ENCODE measurements at regions not wholly inside any gene's neighbourhood (a gene's known extent, or its start where the extent isn't known, plus 50 kb on each side); places are given as distances from the start of the nearest gene placed in this dataset.

DNA sequence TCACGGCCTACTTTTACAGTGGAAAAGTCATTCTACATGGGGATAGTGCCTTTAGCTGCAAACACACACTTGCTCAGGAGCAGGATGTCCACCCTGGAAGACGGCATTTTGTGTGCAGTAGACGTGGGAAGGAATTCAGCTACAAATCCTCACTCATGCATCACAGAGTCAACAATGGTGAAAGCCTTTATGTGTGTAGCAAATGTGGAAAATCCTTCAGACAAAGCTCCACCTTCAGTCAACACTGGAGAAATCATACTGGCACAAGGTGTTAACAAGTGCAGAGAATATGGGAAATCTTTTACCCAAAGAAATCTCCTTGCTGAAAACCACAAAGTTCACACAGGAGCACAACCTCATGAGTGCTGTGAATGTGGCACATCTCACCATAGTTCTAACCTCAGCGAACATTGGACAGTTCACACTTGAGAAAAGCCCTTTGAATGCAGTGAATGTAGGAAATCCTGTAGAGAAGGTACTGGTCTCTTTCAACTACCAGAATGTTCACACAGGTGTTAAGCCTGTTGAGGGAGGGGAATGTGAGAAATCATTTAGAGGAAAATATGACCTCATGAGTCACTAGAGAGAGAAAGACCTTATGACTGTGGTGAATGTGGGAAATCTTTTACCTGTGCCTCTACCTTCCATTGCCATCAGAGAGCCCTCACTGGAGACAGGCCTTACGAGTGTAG, 101.8 kb downstream of the PTGS2 start:
- no peak for DNase-seq (ENCODE audit: low spot score)
- Mint-ChIP-seq H3K27me3 (ENCODE audit: low read depth) (no peaks in the 10 kb centered on the region; the same call in 1 of the 2 replicates), H3K9me3 (peaks cover 17% of the 10 kb centered on the region), H3K4me3 (no peak overlapping the region), H3K27ac (no peak overlapping the region), H3K4me1 (no peaks in the 10 kb centered on the region), H3K36me3 (peaks cover 11% of the 10 kb centered on the region)
- no peak for ATAC-seq
- ChIA-PET POLR2A (no interaction called here), CTCF (no interaction called here)
- no peak for TF ChIP-seq PRRX2 (CRISPR knock-in tag; IDR thresholded peaks at IDR 0.05)

- Mint-ChIP-seq H3K4me1 (no peaks in the 10 kb centered on the region), H3K9me3 (peaks cover 10% of the 10 kb centered on the region), H3K4me3 (no peak overlapping the region), H3K36me3 (peaks cover 5% of the 10 kb centered on the region), H3K27ac (no peak overlapping the region), H3K27me3 (ENCODE audit: low read depth) (no peaks in the 10 kb centered on the region)
- POLR2A ChIA-PET, result no interaction called here
- CTCF ChIA-PET, result no interaction called here
- TF ChIP-seq JUN (CRISPR knock-in tag; IDR thresholded peaks at IDR 0.05) (no peak), MAX (CRISPR knock-in tag; IDR thresholded peaks at IDR 0.05) (no peak), ZNF317 (CRISPR knock-in tag; IDR thresholded peaks at IDR 0.05; ENCODE audit: borderline replicate concordance, low read depth) (no peak)
- TF ChIP-seq, protein P1, sequence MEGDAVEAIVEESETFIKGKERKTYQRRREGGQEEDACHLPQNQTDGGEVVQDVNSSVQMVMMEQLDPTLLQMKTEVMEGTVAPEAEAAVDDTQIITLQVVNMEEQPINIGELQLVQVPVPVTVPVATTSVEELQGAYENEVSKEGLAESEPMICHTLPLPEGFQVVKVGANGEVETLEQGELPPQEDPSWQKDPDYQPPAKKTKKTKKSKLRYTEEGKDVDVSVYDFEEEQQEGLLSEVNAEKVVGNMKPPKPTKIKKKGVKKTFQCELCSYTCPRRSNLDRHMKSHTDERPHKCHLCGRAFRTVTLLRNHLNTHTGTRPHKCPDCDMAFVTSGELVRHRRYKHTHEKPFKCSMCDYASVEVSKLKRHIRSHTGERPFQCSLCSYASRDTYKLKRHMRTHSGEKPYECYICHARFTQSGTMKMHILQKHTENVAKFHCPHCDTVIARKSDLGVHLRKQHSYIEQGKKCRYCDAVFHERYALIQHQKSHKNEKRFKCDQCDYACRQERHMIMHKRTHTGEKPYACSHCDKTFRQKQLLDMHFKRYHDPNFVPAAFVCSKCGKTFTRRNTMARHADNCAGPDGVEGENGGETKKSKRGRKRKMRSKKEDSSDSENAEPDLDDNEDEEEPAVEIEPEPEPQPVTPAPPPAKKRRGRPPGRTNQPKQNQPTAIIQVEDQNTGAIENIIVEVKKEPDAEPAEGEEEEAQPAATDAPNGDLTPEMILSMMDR (IDR thresholded peaks at IDR 0.05), result no peak
- ATAC-seq, result no peak
- no peak for DNase-seq (ENCODE audit: low spot score)
Measured at GRCh38 chr1:186577633-186578032, 102.6 kb downstream of the PTGS2 start.

DNA sequence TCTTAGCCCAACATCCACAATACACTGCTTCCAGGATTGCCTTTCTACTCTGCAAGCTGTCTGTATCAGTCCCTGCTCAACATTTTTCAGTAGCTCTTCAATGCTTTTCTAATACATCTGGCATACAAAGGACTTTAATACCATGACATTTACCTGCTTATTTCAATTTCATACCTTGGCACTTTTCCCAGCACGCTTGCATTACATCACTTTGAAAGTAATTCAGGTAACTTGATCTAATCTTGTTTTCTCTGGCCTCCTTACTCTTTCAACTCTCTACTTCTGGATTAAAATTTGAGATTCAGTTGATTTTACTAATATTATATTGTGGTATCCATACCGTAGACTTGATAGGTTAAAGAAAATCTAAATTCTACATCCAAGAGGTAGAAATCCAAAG, 103.0 kb downstream of the PTGS2 start:
- H3K27me3 Mint-ChIP-seq (ENCODE audit: low read depth), result no peaks in the 10 kb centered on the region
- TF ChIP-seq, protein P2, sequence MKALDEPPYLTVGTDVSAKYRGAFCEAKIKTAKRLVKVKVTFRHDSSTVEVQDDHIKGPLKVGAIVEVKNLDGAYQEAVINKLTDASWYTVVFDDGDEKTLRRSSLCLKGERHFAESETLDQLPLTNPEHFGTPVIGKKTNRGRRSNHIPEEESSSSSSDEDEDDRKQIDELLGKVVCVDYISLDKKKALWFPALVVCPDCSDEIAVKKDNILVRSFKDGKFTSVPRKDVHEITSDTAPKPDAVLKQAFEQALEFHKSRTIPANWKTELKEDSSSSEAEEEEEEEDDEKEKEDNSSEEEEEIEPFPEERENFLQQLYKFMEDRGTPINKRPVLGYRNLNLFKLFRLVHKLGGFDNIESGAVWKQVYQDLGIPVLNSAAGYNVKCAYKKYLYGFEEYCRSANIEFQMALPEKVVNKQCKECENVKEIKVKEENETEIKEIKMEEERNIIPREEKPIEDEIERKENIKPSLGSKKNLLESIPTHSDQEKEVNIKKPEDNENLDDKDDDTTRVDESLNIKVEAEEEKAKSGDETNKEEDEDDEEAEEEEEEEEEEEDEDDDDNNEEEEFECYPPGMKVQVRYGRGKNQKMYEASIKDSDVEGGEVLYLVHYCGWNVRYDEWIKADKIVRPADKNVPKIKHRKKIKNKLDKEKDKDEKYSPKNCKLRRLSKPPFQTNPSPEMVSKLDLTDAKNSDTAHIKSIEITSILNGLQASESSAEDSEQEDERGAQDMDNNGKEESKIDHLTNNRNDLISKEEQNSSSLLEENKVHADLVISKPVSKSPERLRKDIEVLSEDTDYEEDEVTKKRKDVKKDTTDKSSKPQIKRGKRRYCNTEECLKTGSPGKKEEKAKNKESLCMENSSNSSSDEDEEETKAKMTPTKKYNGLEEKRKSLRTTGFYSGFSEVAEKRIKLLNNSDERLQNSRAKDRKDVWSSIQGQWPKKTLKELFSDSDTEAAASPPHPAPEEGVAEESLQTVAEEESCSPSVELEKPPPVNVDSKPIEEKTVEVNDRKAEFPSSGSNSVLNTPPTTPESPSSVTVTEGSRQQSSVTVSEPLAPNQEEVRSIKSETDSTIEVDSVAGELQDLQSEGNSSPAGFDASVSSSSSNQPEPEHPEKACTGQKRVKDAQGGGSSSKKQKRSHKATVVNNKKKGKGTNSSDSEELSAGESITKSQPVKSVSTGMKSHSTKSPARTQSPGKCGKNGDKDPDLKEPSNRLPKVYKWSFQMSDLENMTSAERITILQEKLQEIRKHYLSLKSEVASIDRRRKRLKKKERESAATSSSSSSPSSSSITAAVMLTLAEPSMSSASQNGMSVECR (CRISPR knock-in tag; IDR thresholded peaks at IDR 0.05; ENCODE audit: borderline replicate concordance), result no peak
- no peaks in the 10 kb centered on the region for H3K4me1 Mint-ChIP-seq
- CTCF ChIA-PET, result no interaction called here
- ATAC-seq (no peak), DNase-seq (ENCODE audit: low spot score) (no peak)
- H3K4me3 Mint-ChIP-seq, result no peak overlapping the region
- no peak overlapping the region for H3K27ac Mint-ChIP-seq
- H3K9me3 Mint-ChIP-seq, result peaks cover 6% of the 10 kb centered on the region
- POLR2A ChIA-PET, result no interaction called here
- H3K36me3 Mint-ChIP-seq, result peaks cover 2% of the 10 kb centered on the region; the same call in 1 of the 2 replicates

DNA sequence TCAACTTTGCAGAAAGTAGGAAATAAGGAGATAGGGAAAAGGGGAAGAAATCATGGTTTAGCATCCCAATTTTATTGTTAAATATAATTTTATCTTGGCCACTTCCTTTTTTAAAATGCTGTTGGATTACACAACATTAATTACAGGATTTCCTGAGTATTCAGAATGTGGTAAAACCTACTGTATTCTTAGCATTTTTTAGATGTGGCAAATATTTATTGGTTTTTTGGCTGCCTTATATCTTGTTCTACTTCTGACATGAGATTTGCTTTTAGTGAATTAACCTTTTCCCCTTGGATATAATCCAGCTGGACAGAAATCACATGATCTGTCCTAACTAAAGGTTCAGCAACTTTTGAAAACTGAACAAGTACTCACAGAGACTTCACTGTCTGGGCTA, 104.9 kb downstream of the PTGS2 start:
- ATAC-seq, result no peak
- TF ChIP-seq ZNF416 (CRISPR knock-in tag; IDR thresholded peaks at IDR 0.05) (no peak), ZNF317 (CRISPR knock-in tag; IDR thresholded peaks at IDR 0.05; ENCODE audit: borderline replicate concordance, low read depth) (no peak), ZNF232 (CRISPR knock-in tag; IDR thresholded peaks at IDR 0.05) (no peak), HMGA2 (CRISPR knock-in tag; IDR thresholded peaks at IDR 0.05) (no peak), NFYB (CRISPR knock-in tag; conservative IDR thresholded peaks at IDR 0.05; ENCODE audit: low read depth) (no peak), ZNF671 (CRISPR knock-in tag; IDR thresholded peaks at IDR 0.05) (no peak), TEAD1 (CRISPR knock-in tag; IDR thresholded peaks at IDR 0.05) (no peak), MAX (CRISPR knock-in tag; IDR thresholded peaks at IDR 0.05) (no peak), ZNF396 (CRISPR knock-in tag; IDR thresholded peaks at IDR 0.05; ENCODE audit: borderline replicate concordance) (no peak), ERG (CRISPR knock-in tag; IDR thresholded peaks at IDR 0.05) (no peak)
- TF ChIP-seq, protein P3, sequence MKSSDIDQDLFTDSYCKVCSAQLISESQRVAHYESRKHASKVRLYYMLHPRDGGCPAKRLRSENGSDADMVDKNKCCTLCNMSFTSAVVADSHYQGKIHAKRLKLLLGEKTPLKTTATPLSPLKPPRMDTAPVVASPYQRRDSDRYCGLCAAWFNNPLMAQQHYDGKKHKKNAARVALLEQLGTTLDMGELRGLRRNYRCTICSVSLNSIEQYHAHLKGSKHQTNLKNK (CRISPR knock-in tag; IDR thresholded peaks at IDR 0.05), result no peak
- TF ChIP-seq, protein P4, sequence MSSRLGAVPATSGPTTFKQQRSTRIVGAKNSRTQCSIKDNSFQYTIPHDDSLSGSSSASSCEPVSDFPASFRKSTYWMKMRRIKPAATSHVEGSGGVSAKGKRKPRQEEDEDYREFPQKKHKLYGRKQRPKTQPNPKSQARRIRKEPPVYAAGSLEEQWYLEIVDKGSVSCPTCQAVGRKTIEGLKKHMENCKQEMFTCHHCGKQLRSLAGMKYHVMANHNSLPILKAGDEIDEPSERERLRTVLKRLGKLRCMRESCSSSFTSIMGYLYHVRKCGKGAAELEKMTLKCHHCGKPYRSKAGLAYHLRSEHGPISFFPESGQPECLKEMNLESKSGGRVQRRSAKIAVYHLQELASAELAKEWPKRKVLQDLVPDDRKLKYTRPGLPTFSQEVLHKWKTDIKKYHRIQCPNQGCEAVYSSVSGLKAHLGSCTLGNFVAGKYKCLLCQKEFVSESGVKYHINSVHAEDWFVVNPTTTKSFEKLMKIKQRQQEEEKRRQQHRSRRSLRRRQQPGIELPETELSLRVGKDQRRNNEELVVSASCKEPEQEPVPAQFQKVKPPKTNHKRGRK (CRISPR knock-in tag; IDR thresholded peaks at IDR 0.05; ENCODE audit: borderline replicate concordance), result no peak
- TF ChIP-seq, protein P5, sequence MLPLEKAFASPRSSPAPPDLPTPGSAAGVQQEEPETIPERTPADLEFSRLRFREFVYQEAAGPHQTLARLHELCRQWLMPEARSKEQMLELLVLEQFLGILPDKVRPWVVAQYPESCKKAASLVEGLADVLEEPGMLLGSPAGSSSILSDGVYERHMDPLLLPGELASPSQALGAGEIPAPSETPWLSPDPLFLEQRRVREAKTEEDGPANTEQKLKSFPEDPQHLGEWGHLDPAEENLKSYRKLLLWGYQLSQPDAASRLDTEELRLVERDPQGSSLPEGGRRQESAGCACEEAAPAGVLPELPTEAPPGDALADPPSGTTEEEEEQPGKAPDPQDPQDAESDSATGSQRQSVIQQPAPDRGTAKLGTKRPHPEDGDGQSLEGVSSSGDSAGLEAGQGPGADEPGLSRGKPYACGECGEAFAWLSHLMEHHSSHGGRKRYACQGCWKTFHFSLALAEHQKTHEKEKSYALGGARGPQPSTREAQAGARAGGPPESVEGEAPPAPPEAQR (CRISPR knock-in tag; IDR thresholded peaks at IDR 0.05), result no peak

More for the DNA sequence above, 104.9 kb downstream of the PTGS2 start:
- Mint-ChIP-seq H3K36me3 (no peaks in the 10 kb centered on the region), H3K4me1 (no peaks in the 10 kb centered on the region), H3K4me3 (no peak overlapping the region), H3K27me3 (ENCODE audit: low read depth) (no peaks in the 10 kb centered on the region), H3K9me3 (no peaks in the 10 kb centered on the region), H3K27ac (no peak overlapping the region)
- CTCF ChIA-PET, result no interaction called here
- no peak for DNase-seq (ENCODE audit: low spot score)
- POLR2A ChIA-PET, result no interaction called here
